ENCODE measurements at regions not wholly inside any gene's neighbourhood (a gene's known extent, or its start where the extent isn't known, plus 50 kb on each side); places are given as distances from the start of the nearest gene placed in this dataset.
A peak's percentile ranks its signal among the peaks of the same experiment; 100 is the strongest.

GRCh38 chr3:193778676-193779075 is 185.7 kb downstream of the OPA1 start:
- no peak overlapping the region for H3K4me3 ChIP-seq (ENCODE audit: low read depth, low read length)
- in situ Hi-C loops (cut with HindIII; ENCODE audit: low sequenced_read_pairs) = no loop called here
- TF ChIP-seq CTCF (IDR thresholded peaks at IDR 0.05; ENCODE audit: low read depth, low read length) = no peak
- DNase-seq (ENCODE audit: low read depth, low spot score) = no peak

GRCh38 chr3:193779933-193780332 is 186.9 kb downstream of the OPA1 start:
- DNase-seq (ENCODE audit: low read depth, low spot score) = no peak
- in situ Hi-C loops (cut with HindIII; ENCODE audit: low sequenced_read_pairs) = no loop called here
- H3K4me3 ChIP-seq (ENCODE audit: low read depth, low read length) = no peak overlapping the region
- TF ChIP-seq CTCF (IDR thresholded peaks at IDR 0.05; ENCODE audit: low read depth, low read length) = no peak

GRCh38 chr3:193780397-193780796 is 187.4 kb downstream of the OPA1 start:
- H3K4me3 ChIP-seq (ENCODE audit: low read depth, low read length) = no peak overlapping the region
- no peak for TF ChIP-seq CTCF (IDR thresholded peaks at IDR 0.05; ENCODE audit: low read depth, low read length)
- in situ Hi-C loops (cut with HindIII; ENCODE audit: low sequenced_read_pairs) = no loop called here

GRCh38 chr3:193780810-193781478 is 187.9 kb downstream of the OPA1 start:
- in situ Hi-C loops (cut with HindIII; ENCODE audit: low sequenced_read_pairs) = no loop called here
- H3K4me3 ChIP-seq (ENCODE audit: low read depth, low read length) = no peak overlapping the region
- TF ChIP-seq CTCF (IDR thresholded peaks at IDR 0.05; ENCODE audit: low read depth, low read length) = peak; percentile 88
- peak; percentile 71 for DNase-seq (ENCODE audit: low read depth, low spot score)

More at GRCh38 chr3:193780397-193780796, 187.4 kb downstream of the OPA1 start:
- DNase-seq (ENCODE audit: low read depth, low spot score) = no peak

GRCh38 chr3:193782276-193782647 is 189.3 kb downstream of the OPA1 start:
- no peak overlapping the region for H3K4me3 ChIP-seq (ENCODE audit: low read depth, low read length)
- in situ Hi-C loops (cut with HindIII; ENCODE audit: low sequenced_read_pairs) = no loop called here
- TF ChIP-seq CTCF (IDR thresholded peaks at IDR 0.05; ENCODE audit: low read depth, low read length) = no peak
- peak; percentile 17 for DNase-seq (ENCODE audit: low read depth, low spot score)

GRCh38 chr3:193782747-193783146 is 189.7 kb downstream of the OPA1 start:
- in situ Hi-C loops (cut with HindIII; ENCODE audit: low sequenced_read_pairs) = no loop called here
- TF ChIP-seq CTCF (IDR thresholded peaks at IDR 0.05; ENCODE audit: low read depth, low read length) = no peak
- no peak for DNase-seq (ENCODE audit: low read depth, low spot score)
- H3K4me3 ChIP-seq (ENCODE audit: low read depth, low read length) = no peak overlapping the region

Data from astrocyte of the spinal cord (primary cell).